C4-2B (cell line): ENCODE measurements at regions not wholly inside any gene's neighbourhood (a gene's known extent, or its start where the extent isn't known, plus 50 kb on each side); places are given as distances from the start of the nearest gene placed in this dataset.

ENCODE experiments used
- ZFX ChIP-seq: fragments of 450-650 bp; IDR thresholded peaks from 2 replicates; pipeline ENCODE4 v1.6.1; 2017
- TF ChIP-seq, protein P1 (sequence below): fragments of 450-650 bp; conservative IDR thresholded peaks from 2 replicates; pipeline ENCODE4 v1.5.1; 2017; ENCODE audit warnings: mild to moderate bottlenecking

DNA sequence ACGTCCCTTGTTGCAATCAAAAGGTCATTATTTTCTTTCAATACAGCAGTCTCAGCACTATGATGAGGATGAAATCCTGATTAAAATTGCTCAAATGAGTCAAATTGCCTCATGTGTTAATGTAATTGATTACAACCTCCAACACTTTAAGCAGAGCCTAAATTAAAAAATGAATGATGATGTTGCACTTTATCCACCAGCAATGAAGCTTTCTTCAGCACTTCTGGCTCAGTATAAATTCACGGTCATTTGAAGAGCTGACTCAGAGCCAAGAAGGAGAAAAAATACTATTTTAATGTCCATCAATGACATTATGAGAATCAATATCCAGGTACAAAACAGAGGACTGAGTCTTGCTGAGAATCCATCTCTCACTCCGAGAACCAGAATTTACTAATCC, 792.6 kb upstream of the ATXN8OS start:
- TF ChIP-seq ZFX: no peak
- TF ChIP-seq, protein P1, sequence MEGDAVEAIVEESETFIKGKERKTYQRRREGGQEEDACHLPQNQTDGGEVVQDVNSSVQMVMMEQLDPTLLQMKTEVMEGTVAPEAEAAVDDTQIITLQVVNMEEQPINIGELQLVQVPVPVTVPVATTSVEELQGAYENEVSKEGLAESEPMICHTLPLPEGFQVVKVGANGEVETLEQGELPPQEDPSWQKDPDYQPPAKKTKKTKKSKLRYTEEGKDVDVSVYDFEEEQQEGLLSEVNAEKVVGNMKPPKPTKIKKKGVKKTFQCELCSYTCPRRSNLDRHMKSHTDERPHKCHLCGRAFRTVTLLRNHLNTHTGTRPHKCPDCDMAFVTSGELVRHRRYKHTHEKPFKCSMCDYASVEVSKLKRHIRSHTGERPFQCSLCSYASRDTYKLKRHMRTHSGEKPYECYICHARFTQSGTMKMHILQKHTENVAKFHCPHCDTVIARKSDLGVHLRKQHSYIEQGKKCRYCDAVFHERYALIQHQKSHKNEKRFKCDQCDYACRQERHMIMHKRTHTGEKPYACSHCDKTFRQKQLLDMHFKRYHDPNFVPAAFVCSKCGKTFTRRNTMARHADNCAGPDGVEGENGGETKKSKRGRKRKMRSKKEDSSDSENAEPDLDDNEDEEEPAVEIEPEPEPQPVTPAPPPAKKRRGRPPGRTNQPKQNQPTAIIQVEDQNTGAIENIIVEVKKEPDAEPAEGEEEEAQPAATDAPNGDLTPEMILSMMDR: no peak
